MM.1S (cell line): ENCODE measurements at regions not wholly inside any gene's neighbourhood (a gene's known extent, or its start where the extent isn't known, plus 50 kb on each side); places are given as distances from the start of the nearest gene placed in this dataset.
A peak's percentile ranks its signal among the peaks of the same experiment; 100 is the strongest.

Experiments used
- CTCF ChIP-seq: fragments of 300-600 bp; sonication (generic); IDR thresholded peaks from 2 replicates; pipeline ENCODE4 v1.5.1; 2016; ENCODE audit warnings: antibody characterized with exemption, low read length, mixed read lengths
- EZH2phosphoT487 ChIP-seq: fragments of 300-600 bp; sonication (generic); IDR thresholded peaks from 2 replicates; pipeline ENCODE4 v1.6.1; 2018; ENCODE audit warnings: antibody characterized with exemption, low read length

GRCh38 chr2:184067502-184067901, 530.8 kb upstream of the ZNF804A start:
- peak; percentile 43 for TF ChIP-seq CTCF
- TF ChIP-seq EZH2phosphoT487: no peak
